Body of pancreas (tissue), 4 donors: ENCODE measurements at regions not wholly inside any gene's neighbourhood (a gene's known extent, or its start where the extent isn't known, plus 50 kb on each side); places are given as distances from the start of the nearest gene placed in this dataset.

ENCODE experiments used
- ATAC-seq: fragments of 150-250 bp; one replicate; pipeline ENCODE4 v1.9.1; 2016
- DNase-seq, 4 donors: peaks; one replicate each; pipeline ENCODE4 v3.0.0-alpha.2; 2019
- H3K27ac ChIP-seq, 4 donors: fragments of 200-600 bp; sonication (generic); 1 replicate in 3 of 4; 2 replicates in 1 of 4; pipeline versions ENCODE4 v1.5.1 to v1.6.1; 2016 to 2019; ENCODE audit warnings: mild to moderate bottlenecking in 1 of 4, mixed read lengths in 1 of 4, moderate library complexity in 1 of 4
- H3K27me3 ChIP-seq, 2 donors: fragments of 200-600 bp; sonication (generic); one replicate each; pipeline ENCODE4 v1.6.0; 2016; ENCODE audit warnings: mild to moderate bottlenecking in 1 of 2
- H3K36me3 ChIP-seq, 2 donors: fragments of 200-600 bp; sonication (generic); replicated peaks in 1 of 2; 2 replicates each; pipeline ENCODE4 v1.5.1; 2016; ENCODE audit warnings: low read depth in 2 of 2; ENCODE audit not compliant: insufficient read depth in 1 of 2
- H3K4me1 ChIP-seq: fragments of 200-600 bp; sonication (generic); one replicate; pipeline ENCODE4 v1.6.0; 2016
- H3K4me3 ChIP-seq, 2 donors: fragments of 200-600 bp; sonication (generic); 1 replicate in 1 of 2; 2 replicates in 1 of 2; pipeline ENCODE4 v1.5.1; 2016 to 2019
- H3K9me3 ChIP-seq, 3 donors: fragments of 200-600 bp; sonication (generic); 1 replicate in 2 of 3; 2 replicates in 1 of 3; pipeline ENCODE4 v1.5.1; 2016
- CTCF ChIP-seq, 7 experiments: fragments of 450-650 bp in 4 of 7; fragments of 200-600 bp in 3 of 7; sonication (generic) in 3 of 7; IDR thresholded peaks; one replicate each; pipeline ENCODE4 v1.5.1; 2016 to 2019; ENCODE audit warnings: antibody characterized with exemption in 7 of 7
- POLR2A ChIP-seq, 3 donors: fragments of 450-650 bp; IDR thresholded peaks; one replicate each; pipeline ENCODE4 v1.6.1; 2016; ENCODE audit warnings: antibody characterized with exemption in 3 of 3, mild to moderate bottlenecking in 2 of 3
- WGBS, 2 donors: methylation state at CpG; one replicate each; pipeline ENCODE4 v1.1.5; 2017; 5-methylcytosine and 5-hydroxymethylcytosine counted together
- intact Hi-C: fragments of 100-400 bp; cut with DNase I; formaldehyde crosslinking; loops from one replicate; pipeline ENCODE4 v1.15.1; 2023

- Histone ChIP-seq H3K27ac (no peak overlapping the region), H3K4me1 (no peaks in the 10 kb centered on the region), H3K27me3 (no peaks in the 10 kb centered on the region), H3K36me3 (no peaks in the 10 kb centered on the region), H3K9me3 (no peaks in the 10 kb centered on the region), H3K4me3 (no peak overlapping the region)
- intact Hi-C loops = no loop called here
- 74 to 88% methylated on average over 3 of the region's 3 CpGs for WGBS, 2 donors
- ATAC-seq (no peak), DNase-seq (no peak)
- TF ChIP-seq CTCF (IDR thresholded peaks at IDR 0.05) = no peak
- TF ChIP-seq POLR2A (IDR thresholded peaks at IDR 0.05) = no peak
Observed at GRCh38 chr6:93679836-93680235, 260.5 kb upstream of the EPHA7 start.

- Histone ChIP-seq H3K27ac (no peak overlapping the region), H3K4me3 (no peak overlapping the region), H3K4me1 (no peaks in the 10 kb centered on the region), H3K36me3 (no peaks in the 10 kb centered on the region), H3K27me3 (no peaks in the 10 kb centered on the region), H3K9me3 (no peaks in the 10 kb centered on the region)
- WGBS, 2 donors = 57% methylated on average over 4 of the region's 4 CpGs
- ATAC-seq (no peak), DNase-seq (no peak)
- no peak for TF ChIP-seq CTCF (IDR thresholded peaks at IDR 0.05)
- TF ChIP-seq POLR2A (IDR thresholded peaks at IDR 0.05) = no peak
- intact Hi-C loops = no loop called here
Observed at GRCh38 chr6:93678841-93679454, 259.6 kb upstream of the EPHA7 start.

GRCh38 chr6:93677264-93677965, 258.1 kb upstream of the EPHA7 start:
- intact Hi-C loops = no loop called here
- no peak for ATAC-seq
- Histone ChIP-seq H3K9me3 (no peaks in the 10 kb centered on the region), H3K27ac (no peak overlapping the region), H3K4me1 (no peaks in the 10 kb centered on the region), H3K27me3 (no peaks in the 10 kb centered on the region), H3K4me3 (no peak overlapping the region), H3K36me3 (no peaks in the 10 kb centered on the region)
- no peak for DNase-seq
- TF ChIP-seq POLR2A (IDR thresholded peaks at IDR 0.05) (no peak), CTCF (IDR thresholded peaks at IDR 0.05) (no peak)
- 60 to 62% methylated on average over 4 of the region's 4 CpGs for WGBS, 2 donors

- 42 to 63% methylated on average over 1 of the region's 1 CpG for WGBS, 2 donors
- no peak for TF ChIP-seq CTCF (IDR thresholded peaks at IDR 0.05)
- TF ChIP-seq POLR2A (IDR thresholded peaks at IDR 0.05) = no peak
Observed at GRCh38 chr6:93676581-93676980, 257.2 kb upstream of the EPHA7 start.

More at GRCh38 chr6:93676581-93676980, 257.2 kb upstream of the EPHA7 start:
- DNase-seq (no peak), ATAC-seq (no peak)
- Histone ChIP-seq H3K4me3 (no peak overlapping the region), H3K36me3 (no peaks in the 10 kb centered on the region), H3K9me3 (no peaks in the 10 kb centered on the region), H3K4me1 (no peaks in the 10 kb centered on the region), H3K27ac (no peak overlapping the region), H3K27me3 (no peaks in the 10 kb centered on the region)
- intact Hi-C loops = no loop called here
